K562 (cell line): ENCODE measurements at regions not wholly inside any gene's neighbourhood (a gene's known extent, or its start where the extent isn't known, plus 50 kb on each side); places are given as distances from the start of the nearest gene placed in this dataset.

Experiments used
- ATAC-seq: fragments of 200-7000 bp; cut with Tn5 transposase; 3 replicates; pipeline ENCODE4 v1.9.1; 2020; ENCODE audit warnings: moderate library complexity
- BruUV-seq: library from RNA; stranded (reverse); fragments of 400-500 nt; replicated peaks from 2 replicates; lab custom pipeline; 2021; lab: Mats Ljungman, UMichigan
- CTCF ChIA-PET: fragments of 300-600 bp; formaldehyde crosslinking; extraction: SDS; loops from one replicate; lab custom pipeline; 2021; ENCODE audit warnings: low intra/inter-chr PET ratio; lab: Yijun Ruan, JAX
- POLR2A ChIA-PET: fragments of 300-600, 350-650 bp; sonication (Branson Sonifier 250); formaldehyde crosslinking; extraction: SDS; loops from one replicate; lab custom pipeline; 2021; ENCODE audit warnings: antibody characterized with exemption, inconsistent platforms; lab: Yijun Ruan, JAX
- DNase-seq, 4 experiments: peaks; one replicate each; pipeline versions ENCODE4 v3.0.0 to v3.0.0-alpha.2; 2011 to 2018; ENCODE audit warnings: low spot score in 3 of 4, mixed read lengths in 3 of 4; ENCODE audit errors: extremely low read depth in 1 of 4
- FAIRE-seq: peaks from 2 replicates; lab custom pipeline; 2011; peaks lifted over from hg19 to GRCh38; lab: Jason Lieb, UNC
- H2AFZ ChIP-seq: 2 replicates; pipeline ENCODE4 v1.6.0; 2011; ENCODE audit warnings: low read depth, low read length, control low read depth, inconsistent platforms
- H3K27ac ChIP-seq: fragments of 200-600 bp; 3 replicates; pipeline ENCODE4 v1.8.0; 2011; ENCODE audit warnings: low read depth, mild to moderate bottlenecking, control low read depth, inconsistent platforms, low read length, moderate library complexity, mixed read lengths; ENCODE audit errors: extremely low read depth
- H3K27me3 ChIP-seq, 2 experiments: fragments of 300-600 bp in 1 of 2; 2 replicates in 1 of 2; 3 replicates in 1 of 2; pipeline versions ENCODE4 v1.6.0 to v1.8.0; 2011; ENCODE audit warnings: inconsistent platforms in 2 of 2, low read length in 2 of 2, mild to moderate bottlenecking in 1 of 2, mixed read lengths in 1 of 2, moderate library complexity in 1 of 2; ENCODE audit not compliant: control insufficient read depth in 2 of 2, insufficient read depth in 2 of 2
- H3K36me3 ChIP-seq: fragments of 300-600 bp; 3 replicates; pipeline ENCODE4 v1.8.0; 2011; ENCODE audit warnings: mild to moderate bottlenecking, low read length, inconsistent platforms; ENCODE audit not compliant: control insufficient read depth, insufficient read depth
- H3K4me1 ChIP-seq, 2 experiments: fragments of 200-600 bp in 1 of 2; replicated peaks in 1 of 2; 2 replicates in 1 of 2; 3 replicates in 1 of 2; pipeline versions ENCODE4 v1.5.1 to v1.8.0; 2011; ENCODE audit warnings: inconsistent platforms in 2 of 2, low read length in 2 of 2, mild to moderate bottlenecking in 1 of 2, mixed read lengths in 1 of 2, moderate library complexity in 1 of 2; ENCODE audit not compliant: control insufficient read depth in 2 of 2, insufficient read depth in 2 of 2
- H3K4me2 ChIP-seq: 2 replicates; pipeline ENCODE4 v1.6.1; 2011; ENCODE audit warnings: low read length, control low read depth, inconsistent platforms, mixed read lengths; ENCODE audit not compliant: insufficient read depth
- H3K4me3 ChIP-seq: fragments of 200-600 bp; sonication (generic), shearing (Covaris generic); 2 replicates; pipeline ENCODE4 v1.5.1; 2016; ENCODE audit warnings: control low read depth, inconsistent platforms
- H3K79me2 ChIP-seq: fragments of 200-600 bp; 3 replicates; pipeline ENCODE4 v1.8.0; 2011; ENCODE audit warnings: low read length, inconsistent platforms; ENCODE audit not compliant: control insufficient read depth, insufficient read depth
- H3K9ac ChIP-seq, 2 experiments: 2 replicates each; pipeline versions ENCODE4 v1.6.0 to v1.6.1; 2011; ENCODE audit warnings: low read depth in 2 of 2, low read length in 2 of 2, control low read depth in 1 of 2, inconsistent platforms in 1 of 2, mild to moderate bottlenecking in 1 of 2, mixed read lengths in 1 of 2; ENCODE audit not compliant: insufficient read depth in 1 of 2
- H3K9me1 ChIP-seq: one replicate; pipeline ENCODE4 v1.6.0; 2011; ENCODE audit warnings: inconsistent platforms, mild to moderate bottlenecking, low read length, moderate library complexity; ENCODE audit not compliant: control insufficient read depth, insufficient read depth
- H3K9me3 ChIP-seq: replicated peaks from 2 replicates; pipeline ENCODE4 v1.5.1; 2011; ENCODE audit warnings: low read depth, low read length, inconsistent platforms; ENCODE audit not compliant: control insufficient read depth, insufficient read depth
- H4K20me1 ChIP-seq: replicated peaks from 2 replicates; pipeline ENCODE4 v1.6.1; 2011; ENCODE audit warnings: low read length, inconsistent platforms, mixed read lengths; ENCODE audit not compliant: control insufficient read depth, insufficient read depth
- EHMT2 ChIP-seq: fragments of 450-650 bp; IDR thresholded peaks from 2 replicates; pipeline ENCODE4 v1.6.1; 2018; ENCODE audit warnings: antibody characterized with exemption
- KAT8 ChIP-seq: fragments of 450-650 bp; IDR thresholded peaks from 2 replicates; pipeline ENCODE4 v1.6.1; 2016; ENCODE audit warnings: low read depth, mild to moderate bottlenecking
- ZC3H8 ChIP-seq: fragments of 450-650 bp; IDR thresholded peaks from 2 replicates; pipeline ENCODE4 v1.6.1; 2017
- ZNF165 ChIP-seq: fragments of 250-450 bp; sonication (Bioruptor Pico); IDR thresholded peaks from 2 replicates; pipeline ENCODE4 v1.4.0; 2020; ENCODE audit warnings: borderline replicate concordance
- ZNF717 ChIP-seq: fragments of 250-450 bp; sonication (Bioruptor Pico); IDR thresholded peaks from 2 replicates; pipeline ENCODE4 v1.5.0; 2021
- ZNF77 ChIP-seq: fragments of 250-450 bp; sonication (Bioruptor Pico); IDR thresholded peaks from 2 replicates; pipeline ENCODE4 v1.5.0; 2020
- in situ Hi-C: fragments of 300-500 bp; cut with MboI; formaldehyde crosslinking; loops from 4 replicates; pipeline ENCODE4 v1.15.0; 2018; ENCODE audit warnings: inconsistent platforms, mixed read lengths
- intact Hi-C: fragments of 100-400 bp; cut with micrococcal nuclease; formaldehyde crosslinking; loops from 2 replicates; pipeline ENCODE4 v1.14.2; 2022
- TF ChIP-seq, protein P1 (sequence below): fragments of 450-650 bp; IDR thresholded peaks from 2 replicates; pipeline ENCODE4 v1.7.1; 2018; ENCODE audit warnings: mild to moderate bottlenecking, low read depth; ENCODE audit not compliant: partially characterized antibody
- TF ChIP-seq, protein P2 (sequence below): fragments of 450-650 bp; IDR thresholded peaks from 2 replicates; pipeline ENCODE4 v1.6.1; 2017; ENCODE audit warnings: mild to moderate bottlenecking, moderate library complexity

DNA sequence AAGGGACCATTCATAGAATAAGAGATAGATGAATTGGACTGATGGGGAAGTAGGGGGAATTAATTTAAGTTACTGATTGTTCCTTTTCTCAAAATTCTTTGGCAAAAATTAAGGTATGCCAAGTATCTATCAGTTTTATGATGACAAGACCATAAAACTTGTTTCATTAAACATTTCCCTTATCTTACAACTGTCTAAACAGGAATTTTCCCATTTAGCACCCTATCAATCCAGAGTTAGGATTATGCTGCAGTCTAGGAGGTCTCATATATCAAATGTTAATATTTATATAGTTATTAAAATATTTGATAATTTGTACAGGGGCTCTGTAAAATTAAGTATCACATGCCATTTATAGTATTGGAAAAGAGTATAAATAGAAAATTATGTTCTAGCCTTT is 51.5 kb upstream of the ARID1B start:
- H3K79me2 ChIP-seq = no peaks in the 10 kb centered on the region
- TF ChIP-seq KAT8 = no peak
- no peak for TF ChIP-seq EHMT2
- TF ChIP-seq ZC3H8 = no peak
- TF ChIP-seq ZNF717 (CRISPR knock-in tag) = no peak
- TF ChIP-seq, protein P1, sequence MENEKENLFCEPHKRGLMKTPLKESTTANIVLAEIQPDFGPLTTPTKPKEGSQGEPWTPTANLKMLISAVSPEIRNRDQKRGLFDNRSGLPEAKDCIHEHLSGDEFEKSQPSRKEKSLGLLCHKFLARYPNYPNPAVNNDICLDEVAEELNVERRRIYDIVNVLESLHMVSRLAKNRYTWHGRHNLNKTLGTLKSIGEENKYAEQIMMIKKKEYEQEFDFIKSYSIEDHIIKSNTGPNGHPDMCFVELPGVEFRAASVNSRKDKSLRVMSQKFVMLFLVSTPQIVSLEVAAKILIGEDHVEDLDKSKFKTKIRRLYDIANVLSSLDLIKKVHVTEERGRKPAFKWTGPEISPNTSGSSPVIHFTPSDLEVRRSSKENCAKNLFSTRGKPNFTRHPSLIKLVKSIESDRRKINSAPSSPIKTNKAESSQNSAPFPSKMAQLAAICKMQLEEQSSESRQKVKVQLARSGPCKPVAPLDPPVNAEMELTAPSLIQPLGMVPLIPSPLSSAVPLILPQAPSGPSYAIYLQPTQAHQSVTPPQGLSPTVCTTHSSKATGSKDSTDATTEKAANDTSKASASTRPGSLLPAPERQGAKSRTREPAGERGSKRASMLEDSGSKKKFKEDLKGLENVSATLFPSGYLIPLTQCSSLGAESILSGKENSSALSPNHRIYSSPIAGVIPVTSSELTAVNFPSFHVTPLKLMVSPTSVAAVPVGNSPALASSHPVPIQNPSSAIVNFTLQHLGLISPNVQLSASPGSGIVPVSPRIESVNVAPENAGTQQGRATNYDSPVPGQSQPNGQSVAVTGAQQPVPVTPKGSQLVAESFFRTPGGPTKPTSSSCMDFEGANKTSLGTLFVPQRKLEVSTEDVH = no peak
- TF ChIP-seq ZNF165 (CRISPR knock-in tag) = no peak
- TF ChIP-seq ZNF77 (CRISPR knock-in tag) = no peak
- TF ChIP-seq, protein P2, sequence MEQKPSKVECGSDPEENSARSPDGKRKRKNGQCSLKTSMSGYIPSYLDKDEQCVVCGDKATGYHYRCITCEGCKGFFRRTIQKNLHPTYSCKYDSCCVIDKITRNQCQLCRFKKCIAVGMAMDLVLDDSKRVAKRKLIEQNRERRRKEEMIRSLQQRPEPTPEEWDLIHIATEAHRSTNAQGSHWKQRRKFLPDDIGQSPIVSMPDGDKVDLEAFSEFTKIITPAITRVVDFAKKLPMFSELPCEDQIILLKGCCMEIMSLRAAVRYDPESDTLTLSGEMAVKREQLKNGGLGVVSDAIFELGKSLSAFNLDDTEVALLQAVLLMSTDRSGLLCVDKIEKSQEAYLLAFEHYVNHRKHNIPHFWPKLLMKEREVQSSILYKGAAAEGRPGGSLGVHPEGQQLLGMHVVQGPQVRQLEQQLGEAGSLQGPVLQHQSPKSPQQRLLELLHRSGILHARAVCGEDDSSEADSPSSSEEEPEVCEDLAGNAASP = no peak
- TF ChIP-seq, all 486 proteins: peak for 0
- Histone ChIP-seq H3K27ac (no peak overlapping the region), H3K9me3 (no peaks in the 10 kb centered on the region), H3K4me2 (no peak overlapping the region), H3K4me1 (peaks cover 0 to 2% of the 10 kb centered on the region in 2 experiments; a peak in 2 of 5 replicates), H3K4me3 (no peak overlapping the region), H2AFZ (no peak overlapping the region), H3K9ac (no peak overlapping the region), H3K36me3 (no peaks in the 10 kb centered on the region), H3K27me3 (0 out of 5 replicates have a peak, but pooled peaks cover 0 to 5% of the 10 kb centered on the region in 2 experiments), H4K20me1 (no peaks in the 10 kb centered on the region), H3K9me1 (no peaks in the 10 kb centered on the region)
- POLR2A ChIA-PET = no interaction called here
- no TSS peak for BruUV-seq
- DNase-seq (no peak), FAIRE-seq (no peak), ATAC-seq (no peak)
- in situ Hi-C loops (no loop called here), intact Hi-C loops (no loop called here)
- CTCF ChIA-PET = no interaction called here
